ENCODE measurements at regions not wholly inside any gene's neighbourhood (a gene's known extent, or its start where the extent isn't known, plus 50 kb on each side); places are given as distances from the start of the nearest gene placed in this dataset.

GRCh38 chr4:10866666-10867065 lies 182.1 kb upstream of the CLNK start:
- no peak for TF ChIP-seq POLR2A (IDR thresholded peaks at IDR 0.05)
- TF ChIP-seq CTCF (IDR thresholded peaks at IDR 0.05), result no peak
- no peak for TF ChIP-seq POLR2AphosphoS5 (IDR thresholded peaks at IDR 0.05)
- no peak for TF ChIP-seq EP300 (IDR thresholded peaks at IDR 0.05)

All from gastroesophageal sphincter (tissue), 3 donors.